ENCODE measurements at regions not wholly inside any gene's neighbourhood (a gene's known extent, or its start where the extent isn't known, plus 50 kb on each side); places are given as distances from the start of the nearest gene placed in this dataset.

- Mint-ChIP-seq H3K9me3 (ENCODE audit: unreplicated experiment) (no peaks in the 10 kb centered on the region), H3K36me3 (ENCODE audit: low read depth, unreplicated experiment) (no peaks in the 10 kb centered on the region), H3K27ac (ENCODE audit: unreplicated experiment) (no peak overlapping the region), H3K27me3 (ENCODE audit: unreplicated experiment) (no peaks in the 10 kb centered on the region), H3K4me3 (ENCODE audit: unreplicated experiment) (no peak overlapping the region), H3K4me1 (ENCODE audit: unreplicated experiment) (no peaks in the 10 kb centered on the region)
- no peak for TF ChIP-seq CTCF (IDR thresholded peaks at IDR 0.05; ENCODE audit: unreplicated experiment)
- DNase-seq (ENCODE audit: low spot score): no peak
These were observed 109.1 kb upstream of the BCAT1 start for GRCh38 chr12:25058012-25058411.

GRCh38 chr12:25056486-25057130 is 107.7 kb upstream of the BCAT1 start:
- Mint-ChIP-seq H3K27me3 (ENCODE audit: unreplicated experiment) (no peaks in the 10 kb centered on the region), H3K9me3 (ENCODE audit: unreplicated experiment) (no peaks in the 10 kb centered on the region), H3K4me3 (ENCODE audit: unreplicated experiment) (no peak overlapping the region), H3K27ac (ENCODE audit: unreplicated experiment) (no peak overlapping the region), H3K36me3 (ENCODE audit: low read depth, unreplicated experiment) (no peaks in the 10 kb centered on the region), H3K4me1 (ENCODE audit: unreplicated experiment) (peaks cover 3% of the 10 kb centered on the region)
- no peak for TF ChIP-seq CTCF (IDR thresholded peaks at IDR 0.05; ENCODE audit: unreplicated experiment)
- DNase-seq (ENCODE audit: low spot score): no peak

GRCh38 chr12:25056011-25056410 is 107.1 kb upstream of the BCAT1 start:
- no peak for TF ChIP-seq CTCF (IDR thresholded peaks at IDR 0.05; ENCODE audit: unreplicated experiment)
- no peaks in the 10 kb centered on the region for H3K36me3 Mint-ChIP-seq (ENCODE audit: low read depth, unreplicated experiment)
- no peak overlapping the region for H3K27ac Mint-ChIP-seq (ENCODE audit: unreplicated experiment)
- no peak overlapping the region for H3K4me3 Mint-ChIP-seq (ENCODE audit: unreplicated experiment)
- H3K4me1 Mint-ChIP-seq (ENCODE audit: unreplicated experiment): peaks cover 3% of the 10 kb centered on the region
- no peak for DNase-seq (ENCODE audit: low spot score)
- no peaks in the 10 kb centered on the region for H3K9me3 Mint-ChIP-seq (ENCODE audit: unreplicated experiment)
- no peaks in the 10 kb centered on the region for H3K27me3 Mint-ChIP-seq (ENCODE audit: unreplicated experiment)

- H3K27ac Mint-ChIP-seq (ENCODE audit: unreplicated experiment): no peak overlapping the region
- no peak for TF ChIP-seq CTCF (IDR thresholded peaks at IDR 0.05; ENCODE audit: unreplicated experiment)
- H3K9me3 Mint-ChIP-seq (ENCODE audit: unreplicated experiment): no peaks in the 10 kb centered on the region
- peaks cover 1% of the 10 kb centered on the region for H3K27me3 Mint-ChIP-seq (ENCODE audit: unreplicated experiment)
- DNase-seq (ENCODE audit: low spot score): no peak
- H3K36me3 Mint-ChIP-seq (ENCODE audit: low read depth, unreplicated experiment): no peaks in the 10 kb centered on the region
- H3K4me1 Mint-ChIP-seq (ENCODE audit: unreplicated experiment): peaks cover 3% of the 10 kb centered on the region
- H3K4me3 Mint-ChIP-seq (ENCODE audit: unreplicated experiment): no peak overlapping the region
These were observed 105.9 kb upstream of the BCAT1 start for GRCh38 chr12:25054783-25055144.

GRCh38 chr12:25054076-25054782 is 105.3 kb upstream of the BCAT1 start:
- no peak for TF ChIP-seq CTCF (IDR thresholded peaks at IDR 0.05; ENCODE audit: unreplicated experiment)
- H3K4me3 Mint-ChIP-seq (ENCODE audit: unreplicated experiment): no peak overlapping the region
- no peak for DNase-seq (ENCODE audit: low spot score)
- H3K36me3 Mint-ChIP-seq (ENCODE audit: low read depth, unreplicated experiment): no peaks in the 10 kb centered on the region
- H3K27ac Mint-ChIP-seq (ENCODE audit: unreplicated experiment): no peak overlapping the region
- H3K9me3 Mint-ChIP-seq (ENCODE audit: unreplicated experiment): no peaks in the 10 kb centered on the region
- H3K27me3 Mint-ChIP-seq (ENCODE audit: unreplicated experiment): peaks cover 1% of the 10 kb centered on the region
- H3K4me1 Mint-ChIP-seq (ENCODE audit: unreplicated experiment): peaks cover 3% of the 10 kb centered on the region

Data from endothelial cell (in vitro differentiated cells).